HS-5 (cell line): ENCODE measurements at regions not wholly inside any gene's neighbourhood (a gene's known extent, or its start where the extent isn't known, plus 50 kb on each side); places are given as distances from the start of the nearest gene placed in this dataset.
"Not testable (repeated sequence)": the region's sequence is repeated elsewhere in the genome, so short reads cannot be mapped to it uniquely, and the experiment has no call there.

Experiments
- DNase-seq: peaks from one replicate; pipeline ENCODE4 v3.0.0-alpha.2; 2012; ENCODE audit warnings: low read depth

DNA sequence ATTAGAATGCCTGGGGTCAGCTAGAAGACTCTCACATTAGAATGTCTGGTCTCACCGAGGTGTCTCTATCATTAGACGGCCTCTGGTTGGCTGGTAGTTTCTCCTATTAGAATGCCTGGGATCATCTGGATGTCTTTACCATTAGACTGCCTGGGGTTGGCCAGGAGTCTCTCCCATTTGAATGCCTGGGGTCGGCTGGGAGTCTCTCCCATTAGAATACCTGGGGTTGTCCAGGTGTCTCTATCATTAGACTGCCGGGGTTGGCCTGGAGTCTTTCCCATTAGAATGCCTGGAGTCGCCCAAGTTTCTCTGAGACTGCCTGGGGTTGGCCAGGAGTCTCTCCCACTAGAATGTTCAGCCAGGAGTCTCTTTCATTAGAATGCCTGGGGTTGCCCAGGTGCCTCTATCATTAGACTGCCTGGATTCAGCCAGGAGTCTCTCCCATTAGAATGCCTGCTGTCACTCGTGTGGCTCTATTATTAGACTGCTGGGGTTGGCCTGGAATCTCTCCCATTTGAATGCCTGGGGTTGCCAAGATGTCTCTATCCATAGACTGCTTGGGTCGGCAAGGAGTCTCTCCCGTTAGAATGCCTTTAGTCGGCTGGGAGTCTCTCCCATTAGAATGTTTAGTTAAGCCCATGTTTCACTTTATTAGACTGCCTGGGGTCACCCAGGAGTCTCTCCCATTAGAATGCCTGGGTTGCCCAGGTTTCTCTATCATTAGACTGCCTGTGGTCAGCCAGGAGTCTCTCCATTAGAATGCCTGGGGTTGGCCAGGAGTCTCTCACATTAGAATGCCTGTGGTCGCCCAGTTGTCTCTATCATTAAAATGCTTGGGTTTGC lies 1467.8 kb downstream of the UQCRFS1 start:
- DNase-seq: no peak

DNA sequence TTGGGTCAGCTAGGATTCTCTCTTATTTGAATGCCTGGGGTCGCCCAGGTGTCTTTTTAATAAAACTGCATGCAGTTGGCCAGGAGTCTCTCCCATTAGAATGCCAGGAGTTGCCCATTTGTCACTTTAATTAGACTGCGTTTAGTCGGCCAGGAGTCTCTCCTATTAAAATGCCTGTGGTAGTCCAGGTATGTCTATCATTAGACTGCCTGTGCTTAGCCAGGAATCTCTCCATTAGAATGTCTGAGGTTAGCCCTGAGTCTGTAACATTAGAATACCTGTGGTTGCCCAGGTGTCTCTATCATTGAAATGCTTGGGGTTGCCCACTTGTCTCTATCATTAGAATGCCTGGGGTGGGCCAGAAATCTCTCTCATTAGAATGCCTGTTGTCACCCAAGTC lies 1470.9 kb downstream of the UQCRFS1 start:
- no peak for DNase-seq

DNA sequence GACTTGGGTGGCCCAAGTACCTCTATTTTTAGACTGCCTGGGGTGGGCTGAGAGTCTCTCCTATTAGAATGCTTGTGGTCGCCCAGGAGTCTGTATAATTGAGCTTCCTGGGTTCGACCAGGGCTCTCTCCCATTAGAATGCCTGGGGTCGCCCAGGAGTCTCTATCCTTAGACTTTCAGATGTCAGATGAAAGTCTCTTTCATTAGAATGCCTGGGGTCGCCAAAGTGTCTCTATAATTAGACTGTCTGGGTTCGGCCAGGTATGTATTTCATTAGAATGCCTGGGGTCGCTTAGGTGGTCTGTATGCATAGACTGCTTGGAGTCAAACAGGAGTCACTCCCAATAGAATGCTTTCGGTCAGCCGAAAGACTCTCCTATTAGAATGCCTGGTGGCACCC lies 1471.7 kb downstream of the UQCRFS1 start:
- DNase-seq: no peak

DNA sequence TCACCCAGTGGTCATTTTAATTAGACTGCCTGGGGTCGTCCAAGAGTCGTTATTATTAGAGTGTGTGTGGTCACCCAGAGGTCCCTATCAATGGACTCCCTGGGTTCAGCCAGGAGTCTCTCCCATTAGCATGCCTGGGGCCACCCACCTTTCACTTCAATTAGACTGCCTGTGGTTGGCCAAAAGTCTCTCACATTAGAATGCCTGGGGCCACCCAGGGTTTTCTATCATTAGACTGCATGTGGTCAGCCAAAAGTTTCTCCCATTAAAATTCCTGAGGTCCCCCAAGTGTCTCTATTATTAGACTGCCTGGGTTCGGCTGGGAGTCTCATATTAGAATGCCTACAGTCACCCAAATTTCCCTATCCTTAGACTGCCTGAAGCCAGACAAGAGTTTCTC lies 1472.6 kb downstream of the UQCRFS1 start:
- no peak for DNase-seq

DNA sequence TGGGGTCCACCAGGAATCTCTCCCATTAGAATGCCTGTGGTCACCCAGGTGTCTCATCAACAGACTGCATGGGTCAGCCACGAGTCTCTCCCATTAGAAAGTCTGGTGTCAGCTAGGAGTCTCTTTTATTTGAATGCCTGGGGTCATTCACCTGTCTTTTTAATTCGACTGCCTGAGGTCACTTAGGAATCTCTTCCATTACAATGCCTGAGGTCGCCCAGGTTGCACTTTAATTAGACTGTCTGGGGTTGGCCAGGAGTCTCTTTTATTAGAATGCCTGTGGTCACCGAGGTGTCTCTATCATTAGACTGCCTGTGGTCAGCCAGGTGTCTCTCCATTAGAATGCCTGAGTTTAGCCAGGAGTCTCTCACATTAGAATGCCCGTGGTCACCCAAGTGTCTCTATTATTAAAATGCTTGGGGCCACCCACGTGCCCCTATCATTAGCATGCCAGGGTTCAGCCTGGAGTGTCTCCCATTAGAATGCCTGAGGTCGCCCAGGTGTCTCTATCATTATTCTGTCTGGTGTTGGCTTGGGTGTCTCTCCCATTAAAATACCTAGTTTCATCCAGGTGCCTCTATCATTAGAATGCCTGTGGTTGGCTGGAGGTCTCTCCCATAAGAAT lies 1474.3 kb downstream of the UQCRFS1 start:
- DNase-seq: no peak

DNA sequence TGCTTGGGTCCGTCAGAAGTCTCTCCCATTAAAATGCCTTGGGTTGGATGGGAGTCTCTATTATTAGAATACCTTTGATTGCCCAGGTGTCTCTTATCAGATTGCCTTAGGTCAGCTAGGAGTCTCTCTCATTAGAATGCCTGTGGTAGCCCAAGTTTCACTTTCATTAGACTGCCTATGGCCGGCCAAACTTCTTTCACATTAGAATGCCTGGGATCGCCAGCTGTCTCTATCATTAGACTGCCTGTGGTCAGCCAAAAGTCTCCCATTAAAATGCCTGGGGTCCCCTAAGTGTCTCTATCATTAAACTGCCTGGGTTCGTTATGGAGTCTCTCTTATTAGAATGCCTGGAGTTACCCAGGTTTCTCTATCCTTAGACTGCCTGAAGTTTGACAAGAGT lies 1476.7 kb downstream of the UQCRFS1 start:
- no peak for DNase-seq

DNA sequence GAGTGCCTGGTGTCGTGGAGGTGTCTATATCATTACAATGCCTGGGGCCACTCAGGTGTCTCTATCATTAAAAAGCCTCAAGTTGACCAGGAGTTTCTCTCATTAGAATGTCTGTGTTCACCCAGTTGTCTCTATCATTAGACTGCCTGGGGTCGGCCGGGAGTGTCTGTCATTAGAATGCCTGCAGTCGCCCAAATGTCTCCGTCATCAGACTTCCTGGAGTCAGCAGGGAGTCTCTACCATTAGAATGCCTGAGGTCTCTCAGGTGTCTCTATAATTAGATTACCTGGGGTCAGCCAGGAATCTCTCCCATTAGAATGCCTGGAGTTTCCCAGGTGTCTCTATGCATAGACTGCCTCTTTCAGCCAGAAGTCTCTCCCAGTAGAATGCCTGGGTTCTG lies 1477.6 kb downstream of the UQCRFS1 start:
- DNase-seq: no peak

DNA sequence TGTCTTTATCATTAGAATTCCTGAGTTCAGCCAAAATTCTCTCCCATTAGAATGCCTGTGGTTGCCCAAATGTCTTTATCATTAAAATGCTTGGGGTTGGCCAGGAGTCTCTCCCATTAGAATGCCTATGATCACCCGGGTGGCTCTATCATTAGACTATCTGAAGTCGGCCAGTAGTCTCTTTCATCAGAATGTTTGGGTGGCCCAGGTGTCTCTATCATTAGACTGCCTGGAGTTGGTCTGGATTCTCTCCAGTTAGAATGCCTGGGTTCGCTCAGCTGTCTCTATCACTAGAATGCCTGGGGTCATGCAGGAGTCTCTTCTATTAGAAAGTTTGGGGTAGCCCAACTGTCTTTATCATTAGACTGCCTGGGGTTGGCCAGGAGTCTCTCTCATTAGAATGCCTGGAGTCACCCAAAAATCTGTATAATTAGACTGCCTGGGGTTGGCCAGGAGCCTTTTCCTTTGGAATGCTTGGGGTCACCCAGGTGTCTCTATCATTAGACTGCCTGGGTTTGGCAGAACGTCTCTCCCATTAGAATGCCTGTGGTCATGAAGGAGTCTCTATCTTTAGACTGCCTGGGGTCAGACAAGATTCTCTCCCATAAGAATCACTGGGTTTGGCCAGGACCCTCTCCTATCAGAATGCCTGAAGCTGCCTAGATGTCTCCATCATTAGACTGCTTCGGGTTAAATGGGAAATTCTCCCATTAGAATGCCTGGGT lies 1478.3 kb downstream of the UQCRFS1 start:
- DNase-seq: no peak

DNA sequence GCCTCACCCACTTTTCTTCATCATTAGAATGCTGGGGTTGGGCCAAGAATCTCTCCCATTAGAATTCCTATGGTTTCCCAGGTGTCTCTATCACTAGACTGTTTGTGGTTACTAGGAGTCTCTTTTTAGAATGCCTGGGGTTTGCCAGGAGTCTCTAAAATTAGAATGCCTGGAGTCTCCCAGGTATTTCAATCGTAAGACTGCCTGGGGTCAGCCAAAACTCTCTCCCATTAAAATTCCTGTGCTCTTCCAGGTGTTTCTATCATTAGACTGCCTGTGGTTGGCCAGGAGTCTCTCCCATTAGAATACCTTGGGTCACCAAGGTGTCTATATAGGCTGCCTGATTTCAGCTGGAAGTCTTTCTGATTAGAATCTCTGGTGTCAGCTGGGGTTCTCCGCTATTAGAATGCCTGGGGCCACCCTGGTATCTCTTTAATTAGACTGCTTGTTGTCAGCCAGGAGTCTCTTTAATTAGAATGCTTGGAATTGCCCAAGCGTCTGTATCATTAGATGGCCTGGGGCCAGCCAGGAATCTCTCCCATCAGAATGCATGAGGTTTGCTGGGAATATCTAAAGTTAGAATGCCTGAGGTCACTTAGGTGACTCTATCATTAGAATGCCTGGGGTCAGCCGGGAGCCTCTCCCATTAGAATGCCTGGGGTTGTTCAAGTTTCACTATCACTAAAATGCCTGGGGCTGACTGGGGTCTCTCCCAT lies 1479.2 kb downstream of the UQCRFS1 start:
- no peak for DNase-seq

DNA sequence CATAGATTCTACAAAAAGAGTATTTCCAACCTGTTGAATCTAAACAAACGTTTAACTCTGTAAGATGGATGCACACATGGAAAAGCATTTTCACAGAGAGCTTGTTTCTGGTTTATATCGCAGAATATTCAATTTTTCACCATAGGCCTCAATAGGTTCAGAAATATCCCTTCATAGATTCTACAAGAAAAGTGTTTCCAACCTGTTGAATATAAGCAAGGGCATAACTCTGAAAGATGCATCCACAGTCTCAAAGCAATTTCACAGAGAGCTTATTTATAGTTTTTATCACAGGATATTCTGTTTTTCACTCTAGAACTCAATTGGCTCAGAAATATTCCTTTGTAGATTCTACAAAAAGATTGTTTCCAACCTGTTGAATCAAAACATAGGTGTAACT lies 1483.6 kb downstream of the UQCRFS1 start:
- DNase-seq: no peak

DNA sequence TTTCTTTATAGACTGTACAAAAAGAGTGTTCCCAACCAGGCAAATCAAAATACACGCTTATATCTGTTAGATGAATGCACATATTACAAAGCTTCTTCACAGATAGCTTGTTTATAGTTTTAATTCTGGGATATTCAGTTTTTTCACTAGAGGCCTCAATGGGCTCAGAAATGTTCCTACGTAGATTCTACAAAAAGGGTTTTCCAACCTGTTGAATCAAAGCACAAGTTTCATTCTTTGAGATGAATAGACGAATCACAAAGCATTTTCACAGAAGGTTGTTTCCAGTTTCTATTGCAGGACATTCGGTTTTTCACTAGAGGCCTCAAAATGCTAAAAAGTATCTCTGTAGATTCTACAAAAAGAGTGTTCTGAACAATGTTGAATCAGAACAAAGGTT lies 1490.3 kb downstream of the UQCRFS1 start:
- DNase-seq: no peak

DNA sequence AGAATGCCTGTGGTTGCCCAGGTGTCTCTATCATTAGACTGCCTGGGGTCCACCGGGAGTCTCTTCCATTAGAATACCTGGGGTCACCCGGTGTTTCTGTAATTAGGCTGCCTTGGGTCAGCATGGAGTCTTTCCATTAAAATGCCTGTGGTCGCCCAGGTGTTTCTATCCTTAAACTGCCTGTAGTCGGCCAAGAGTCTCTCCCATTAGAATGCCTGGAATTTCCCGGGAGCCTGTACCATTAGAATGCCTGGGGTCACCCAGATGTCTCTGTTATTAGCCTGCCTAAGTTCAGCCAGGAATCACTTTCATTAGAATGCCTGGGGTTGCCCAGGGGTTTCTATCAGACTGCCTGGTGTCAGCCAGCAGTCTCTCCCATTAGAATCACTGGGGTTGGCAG lies 1492.8 kb downstream of the UQCRFS1 start:
- no peak for DNase-seq

DNA sequence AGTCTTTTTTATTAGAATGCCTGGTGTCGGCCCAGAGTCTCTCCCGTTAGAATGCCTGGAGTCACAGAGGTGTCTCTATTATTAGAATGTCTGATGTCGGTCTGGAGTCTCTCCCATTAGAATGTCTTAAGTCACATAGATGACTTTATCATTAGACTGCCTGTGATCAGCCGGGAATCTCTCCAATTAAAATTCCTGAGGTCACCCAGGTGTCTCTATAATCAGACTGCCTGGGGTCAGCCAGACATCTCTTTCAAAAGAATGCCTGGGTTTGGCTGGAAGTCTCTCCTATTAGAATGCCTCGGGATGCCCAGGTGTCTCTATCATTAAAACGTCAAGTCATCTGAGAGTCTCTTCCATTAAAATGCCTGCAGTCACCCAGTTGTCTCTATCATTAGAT lies 1493.9 kb downstream of the UQCRFS1 start:
- no peak for DNase-seq

DNA sequence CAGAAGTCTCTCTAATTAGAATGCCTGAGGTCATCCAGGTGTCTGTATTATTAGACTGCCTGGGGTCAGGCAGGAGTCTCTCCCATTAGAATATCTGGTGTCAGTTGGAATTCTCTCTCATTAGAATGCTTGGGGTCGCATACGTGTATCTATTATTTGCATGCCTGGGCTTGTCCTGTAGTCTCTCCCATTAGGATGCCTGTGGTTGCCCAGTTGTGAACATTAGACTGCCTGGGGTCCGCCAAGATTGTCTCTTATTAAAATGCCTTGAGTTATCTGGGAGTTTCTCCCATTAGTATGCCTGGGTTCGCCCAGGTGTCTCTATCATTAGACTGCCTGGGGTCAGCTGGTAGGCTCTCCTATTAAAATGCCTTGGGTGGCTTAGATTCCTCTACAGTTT lies 1494.7 kb downstream of the UQCRFS1 start:
- no peak for DNase-seq

DNA sequence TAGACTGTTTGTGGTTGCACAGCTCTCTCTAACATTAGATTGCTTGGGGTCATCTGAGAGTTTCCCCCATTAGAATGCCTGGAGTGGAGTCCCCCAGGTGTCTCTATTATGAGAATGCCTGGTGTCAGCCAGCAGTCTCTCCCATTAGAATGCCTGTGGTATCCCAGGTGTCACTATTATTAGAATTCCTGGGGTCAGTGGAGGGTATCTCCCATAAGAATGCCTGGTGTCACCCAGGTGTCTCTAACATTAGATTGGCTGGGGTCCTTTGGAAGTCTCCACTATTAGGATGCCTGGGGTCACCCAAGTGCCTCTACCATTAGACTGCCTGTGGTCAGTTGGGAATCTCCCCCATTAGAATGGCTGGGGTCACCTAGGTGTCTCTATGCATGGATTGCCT lies 1495.1 kb downstream of the UQCRFS1 start:
- no peak for DNase-seq

DNA sequence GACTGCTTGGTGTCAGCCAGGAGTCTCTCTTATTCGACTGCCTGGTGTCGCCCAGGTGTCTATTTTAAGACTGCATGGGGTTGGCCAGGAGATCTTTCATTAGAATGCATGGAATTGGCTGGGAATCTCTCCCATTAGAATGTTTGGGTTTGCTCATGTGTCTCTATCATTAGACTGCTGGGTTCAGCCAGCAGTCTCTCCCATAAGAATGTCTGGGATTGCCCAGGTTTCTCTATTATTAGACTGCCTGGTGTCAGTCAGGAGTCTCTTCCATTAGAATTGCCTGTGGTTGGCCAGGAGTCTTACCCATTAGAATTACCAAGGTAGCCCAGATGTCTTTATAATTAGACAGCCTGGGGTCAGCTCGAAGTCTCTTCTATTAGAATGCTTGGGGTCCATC lies 1496.0 kb downstream of the UQCRFS1 start:
- DNase-seq: no peak

DNA sequence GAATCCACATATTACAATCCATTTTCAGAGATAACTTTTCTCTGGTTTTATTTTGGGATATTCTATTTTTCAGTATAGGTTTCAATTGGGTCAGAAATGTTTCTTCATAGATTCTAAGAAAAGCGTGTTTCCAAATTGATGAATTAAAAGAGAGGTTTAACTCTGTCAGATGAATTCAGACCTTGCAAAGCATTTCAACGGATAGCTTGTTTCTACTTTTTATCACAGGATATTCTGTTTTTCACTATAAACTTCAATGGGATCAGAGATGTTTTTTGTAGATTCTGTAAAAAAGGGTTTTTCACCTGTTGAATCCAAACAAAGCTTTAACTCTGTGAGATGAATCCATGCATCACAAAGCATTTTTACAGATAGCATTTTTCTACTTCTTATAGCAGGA lies 1498.1 kb downstream of the UQCRFS1 start:
- DNase-seq: no peak

DNA sequence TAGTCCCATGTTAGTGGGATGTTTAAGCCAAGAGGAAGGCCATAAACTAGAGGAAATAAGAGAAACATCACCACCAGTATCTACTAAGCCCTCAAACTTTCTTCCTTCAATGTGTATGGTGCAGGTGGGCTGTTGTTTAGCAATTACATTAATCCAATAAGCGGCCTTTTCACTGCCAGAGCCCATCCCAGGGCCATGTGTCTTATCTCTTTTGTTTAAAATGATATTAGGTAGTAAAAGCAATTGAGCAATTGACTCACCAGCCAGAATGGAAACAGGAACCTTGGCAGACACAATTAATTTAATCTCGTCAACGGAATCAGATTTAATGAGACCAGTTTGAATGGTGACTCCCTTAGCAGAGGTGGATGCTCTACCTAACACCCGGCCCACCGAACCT lies 1503.5 kb downstream of the UQCRFS1 start:
- no peak for DNase-seq

DNA sequence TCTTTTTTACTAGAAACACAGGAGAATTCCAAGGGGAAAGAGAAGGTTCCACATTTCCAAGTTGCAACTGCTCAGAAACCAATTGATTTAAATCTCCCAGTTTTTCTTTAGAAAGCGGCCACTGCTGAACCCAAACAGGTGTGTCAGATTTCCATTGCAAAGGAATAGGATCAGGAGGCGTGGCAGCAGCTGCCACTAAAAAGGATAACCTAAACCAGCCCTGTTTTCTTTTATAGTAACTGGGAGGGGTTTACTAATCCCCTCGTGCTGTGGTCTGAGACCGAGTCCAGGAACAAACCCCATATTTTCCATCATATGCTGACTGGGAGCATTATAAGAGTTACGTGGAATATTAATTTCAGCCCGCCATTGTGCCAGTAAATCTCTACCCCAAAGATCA lies 1504.0 kb downstream of the UQCRFS1 start:
- not testable (repeated sequence) for DNase-seq

DNA sequence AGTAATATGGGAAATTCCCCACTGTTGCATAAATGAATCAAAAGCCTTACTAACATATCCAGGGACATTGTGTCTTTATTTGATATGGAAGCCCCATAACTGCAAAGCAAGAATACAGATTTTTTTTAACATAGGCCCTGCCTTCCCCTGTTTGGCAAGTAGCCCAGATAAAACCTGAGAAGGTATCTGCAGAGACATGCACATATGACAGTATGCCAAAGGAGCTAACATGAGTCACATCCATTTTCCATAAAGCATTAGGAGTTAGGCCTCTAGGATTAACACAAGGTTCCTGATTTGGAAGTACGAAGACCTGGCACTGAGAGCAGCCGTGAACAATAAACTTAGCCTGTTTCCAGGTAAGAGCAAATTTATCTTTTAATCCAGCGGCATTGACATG lies 1505.9 kb downstream of the UQCRFS1 start:
- not testable (repeated sequence) for DNase-seq

DNA sequence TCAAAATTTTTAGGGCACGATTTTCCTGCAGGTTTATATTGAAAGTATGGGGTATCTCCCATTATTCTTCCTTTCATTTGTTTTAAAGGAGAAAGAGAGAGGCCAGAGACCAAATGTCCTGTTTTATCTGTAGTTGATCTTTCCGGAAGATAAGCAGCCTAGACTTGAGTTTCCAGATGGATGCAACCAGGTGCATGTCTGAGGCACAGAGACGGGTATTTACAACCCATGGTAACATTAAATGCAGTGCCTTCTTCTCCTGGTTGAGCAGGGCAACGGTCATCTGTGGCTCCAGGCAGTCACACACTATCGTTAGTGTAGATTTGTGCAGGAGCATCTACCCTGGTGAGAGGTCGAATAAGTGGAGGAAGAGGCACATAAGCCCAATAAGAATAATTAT lies 1507.1 kb downstream of the UQCRFS1 start:
- no peak for DNase-seq

DNA sequence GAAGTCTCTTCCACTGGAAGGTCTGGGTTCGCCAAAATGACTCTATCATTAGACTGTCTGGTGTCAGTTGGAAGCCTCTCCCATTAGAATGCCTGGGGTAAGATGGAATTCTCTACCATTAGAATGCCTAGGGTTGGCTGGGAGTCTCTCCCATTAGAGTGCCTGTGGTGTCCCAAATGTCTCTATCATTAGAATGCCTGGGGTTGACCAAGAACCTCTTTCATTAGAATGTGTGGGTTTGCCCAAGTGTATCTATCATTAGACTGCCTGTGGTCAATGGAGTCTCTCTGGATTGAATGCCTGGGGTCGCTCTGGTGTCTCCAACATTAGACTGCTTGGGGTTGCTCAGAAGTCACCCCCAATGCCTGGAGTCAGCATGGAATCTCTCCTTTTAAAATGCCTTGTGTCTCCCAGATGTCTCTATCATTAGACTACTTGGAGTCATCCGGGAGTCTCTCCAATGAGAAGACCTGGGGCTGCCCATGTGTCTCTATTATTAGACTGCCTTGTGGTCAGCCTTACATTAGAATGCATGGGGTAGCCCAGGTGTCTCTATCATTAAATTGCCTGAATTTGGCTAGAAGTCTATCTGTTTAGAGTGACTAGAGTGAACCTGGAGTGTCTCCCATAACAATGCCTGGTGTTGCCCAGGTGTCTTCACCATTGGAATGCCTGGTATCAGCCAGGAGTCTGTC lies 1518.4 kb downstream of the UQCRFS1 start:
- no peak for DNase-seq
